ENCODE measurements at regions not wholly inside any gene's neighbourhood (a gene's known extent, or its start where the extent isn't known, plus 50 kb on each side); places are given as distances from the start of the nearest gene placed in this dataset.
A peak's percentile ranks its signal among the peaks of the same experiment; 100 is the strongest.

DNA sequence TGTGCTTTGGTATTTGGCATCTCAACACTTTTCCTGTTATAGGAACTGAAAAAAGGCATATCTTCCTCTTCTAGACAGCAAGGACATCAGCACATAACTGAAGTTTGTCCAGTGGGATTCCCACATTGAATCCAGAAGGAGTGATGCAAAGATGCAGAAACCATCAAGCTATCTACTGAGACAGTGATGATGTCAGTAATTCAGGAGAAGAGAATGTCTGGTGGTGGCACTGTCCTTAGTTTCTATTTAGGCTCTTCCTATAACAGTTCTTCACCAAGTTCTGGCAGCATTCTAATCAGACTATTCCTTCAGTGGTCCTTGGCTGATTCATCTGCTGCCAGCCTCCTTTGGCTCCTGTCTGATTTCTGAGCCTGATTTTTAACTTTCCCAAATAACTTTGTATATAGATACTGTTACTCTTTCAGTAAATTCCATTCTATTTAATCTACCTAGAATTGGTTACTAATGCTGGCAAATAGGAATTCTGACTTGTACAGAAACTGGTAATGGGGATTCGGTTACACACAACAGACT is 56.6 kb upstream of the AGPS start:
- H3K4me3 ChIP-seq, result no peak overlapping the region
- intact Hi-C loops (cut with DNase I; ENCODE audit: low total_unique reads), result loop anchor here (1.0 to 5.0 kb wide), 4 partner anchors 80 to 427 kb away; no protein-coding TSS in a partner anchor
- in situ Hi-C loops (cut with MboI; ENCODE audit: low sequenced_read_pairs in 4 of 4), result loop anchor here (5.0 to 25.0 kb wide), 9 partner anchors 79 to 429 kb away; a partner anchor contains a TSS
- TF ChIP-seq POLR2A (IDR thresholded peaks at IDR 0.05), result no peak
- TF ChIP-seq, protein P1, sequence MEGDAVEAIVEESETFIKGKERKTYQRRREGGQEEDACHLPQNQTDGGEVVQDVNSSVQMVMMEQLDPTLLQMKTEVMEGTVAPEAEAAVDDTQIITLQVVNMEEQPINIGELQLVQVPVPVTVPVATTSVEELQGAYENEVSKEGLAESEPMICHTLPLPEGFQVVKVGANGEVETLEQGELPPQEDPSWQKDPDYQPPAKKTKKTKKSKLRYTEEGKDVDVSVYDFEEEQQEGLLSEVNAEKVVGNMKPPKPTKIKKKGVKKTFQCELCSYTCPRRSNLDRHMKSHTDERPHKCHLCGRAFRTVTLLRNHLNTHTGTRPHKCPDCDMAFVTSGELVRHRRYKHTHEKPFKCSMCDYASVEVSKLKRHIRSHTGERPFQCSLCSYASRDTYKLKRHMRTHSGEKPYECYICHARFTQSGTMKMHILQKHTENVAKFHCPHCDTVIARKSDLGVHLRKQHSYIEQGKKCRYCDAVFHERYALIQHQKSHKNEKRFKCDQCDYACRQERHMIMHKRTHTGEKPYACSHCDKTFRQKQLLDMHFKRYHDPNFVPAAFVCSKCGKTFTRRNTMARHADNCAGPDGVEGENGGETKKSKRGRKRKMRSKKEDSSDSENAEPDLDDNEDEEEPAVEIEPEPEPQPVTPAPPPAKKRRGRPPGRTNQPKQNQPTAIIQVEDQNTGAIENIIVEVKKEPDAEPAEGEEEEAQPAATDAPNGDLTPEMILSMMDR (IDR thresholded peaks at IDR 0.05 in 4 of 5, conservative IDR thresholded peaks at IDR 0.05 in 1 of 5), result no peak
- H3K27me3 ChIP-seq, result no peaks in the 10 kb centered on the region
- peaks cover 7 to 13% of the 10 kb centered on the region in 2 donors for H3K4me1 ChIP-seq
- DNase-seq (no peak), ATAC-seq (no peak)
- H3K9me3 ChIP-seq, result no peaks in the 10 kb centered on the region
- H3K27ac ChIP-seq, result no peak overlapping the region
- H3K36me3 ChIP-seq, result no peaks in the 10 kb centered on the region

DNA sequence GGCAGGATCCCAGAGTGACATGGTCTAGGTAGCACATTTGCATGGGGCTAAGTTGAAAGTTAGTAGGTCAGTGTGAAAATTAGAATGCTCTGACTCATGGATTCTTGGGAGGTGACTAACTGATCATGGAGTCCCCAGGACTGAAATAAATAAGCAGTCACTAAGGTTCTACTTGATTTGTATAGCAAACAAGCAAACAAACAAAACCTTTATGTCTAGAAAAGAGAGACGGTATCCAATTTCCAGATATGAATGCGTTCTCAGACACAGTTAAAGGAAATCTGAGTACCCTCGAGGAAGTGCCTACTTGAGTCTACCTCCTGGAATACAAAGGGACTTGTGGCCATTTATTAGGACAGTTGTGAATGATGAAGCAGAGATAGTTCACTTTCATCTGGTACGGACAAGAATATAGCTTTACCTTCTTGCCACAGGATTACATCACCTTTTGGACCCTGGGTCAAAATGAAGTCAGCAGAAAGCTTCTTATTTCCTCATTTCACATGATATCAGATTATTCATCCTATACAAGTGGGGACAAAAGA is 54.3 kb upstream of the AGPS start:
- TF ChIP-seq POLR2A (IDR thresholded peaks at IDR 0.05), result no peak
- TF ChIP-seq, protein P1 (IDR thresholded peaks at IDR 0.05 in 4 of 5, conservative IDR thresholded peaks at IDR 0.05 in 1 of 5), result no peak

DNA sequence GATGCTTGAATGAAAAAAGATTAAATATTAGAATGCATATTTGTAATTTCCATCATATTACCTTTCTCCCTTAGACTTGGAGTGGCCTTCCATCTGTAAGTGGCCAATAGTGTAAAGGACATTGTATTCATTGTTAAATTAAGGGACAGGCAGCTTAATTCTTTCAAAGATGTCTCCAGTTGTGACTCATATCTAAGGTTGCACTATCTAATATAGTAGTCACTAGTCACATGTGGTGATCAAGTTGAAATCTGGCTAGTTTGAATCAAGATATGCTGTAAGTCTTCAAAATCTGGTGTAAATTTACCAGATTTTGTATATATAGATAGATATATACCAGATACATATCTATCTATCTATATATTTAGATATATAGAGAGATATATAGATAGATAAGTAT is 52.4 kb upstream of the AGPS start:
- no peak for ATAC-seq
- no peaks in the 10 kb centered on the region for H3K36me3 ChIP-seq
- peaks cover 7% of the 10 kb centered on the region in 2 donors for H3K4me1 ChIP-seq
- H3K27me3 ChIP-seq, result no peaks in the 10 kb centered on the region
- TF ChIP-seq, protein P1 (IDR thresholded peaks at IDR 0.05 in 4 of 5, conservative IDR thresholded peaks at IDR 0.05 in 1 of 5), result no peak
- TF ChIP-seq POLR2A (IDR thresholded peaks at IDR 0.05), result no peak
- no peak overlapping the region for H3K4me3 ChIP-seq
- intact Hi-C loops (cut with DNase I; ENCODE audit: low total_unique reads) (no loop called here), in situ Hi-C loops (cut with MboI; ENCODE audit: low sequenced_read_pairs in 4 of 4) (loop anchor here in 2 of 4 donors (25.0 kb wide), 2 partner anchors 272 to 397 kb away; a partner anchor contains a TSS)
- DNase-seq, result no peak
- H3K9me3 ChIP-seq, result no peaks in the 10 kb centered on the region
- no peak overlapping the region for H3K27ac ChIP-seq

More for the DNA sequence above, 54.3 kb upstream of the AGPS start:
- no peak for DNase-seq
- in situ Hi-C loops (cut with MboI; ENCODE audit: low sequenced_read_pairs in 4 of 4) (loop anchor here (5.0 to 25.0 kb wide), 9 partner anchors 77 to 427 kb away; a partner anchor contains a TSS), intact Hi-C loops (cut with DNase I; ENCODE audit: low total_unique reads) (loop anchor here (5.0 kb wide), 1 partner anchor 264 kb away; no protein-coding TSS in a partner anchor)
- no peaks in the 10 kb centered on the region for H3K27me3 ChIP-seq
- peaks cover 7% of the 10 kb centered on the region in 2 donors for H3K4me1 ChIP-seq
- H3K9me3 ChIP-seq, result no peaks in the 10 kb centered on the region
- no peaks in the 10 kb centered on the region for H3K36me3 ChIP-seq
- no peak overlapping the region for H3K4me3 ChIP-seq
- no peak overlapping the region for H3K27ac ChIP-seq
- peak; percentile 60 to 66 for ATAC-seq

DNA sequence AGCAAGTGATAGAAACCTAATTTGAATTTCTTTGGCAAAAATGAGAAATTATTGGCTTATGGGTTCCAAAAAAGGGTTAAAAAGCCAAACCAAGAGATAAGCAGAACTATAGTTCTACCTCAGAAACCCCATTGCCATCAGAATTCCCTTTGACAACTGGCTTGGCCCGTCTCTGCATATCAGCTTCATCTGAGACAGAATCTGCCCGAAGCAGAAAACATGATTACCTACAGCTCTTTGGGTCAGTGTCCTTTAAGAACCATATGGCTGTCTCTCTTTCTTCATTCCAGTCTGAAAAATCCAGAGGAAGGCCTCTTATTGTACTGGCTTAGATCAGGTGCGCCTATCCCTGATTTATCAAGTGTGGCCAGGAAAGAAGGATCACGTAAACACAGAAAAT is 49.8 kb upstream of the AGPS start:
- in situ Hi-C loops (cut with MboI; ENCODE audit: low sequenced_read_pairs in 4 of 4) (loop anchor here in 2 of 4 donors (25.0 kb wide), 2 partner anchors 270 to 395 kb away; a partner anchor contains a TSS), intact Hi-C loops (cut with DNase I; ENCODE audit: low total_unique reads) (no loop called here)
- no peak for ATAC-seq
- Histone ChIP-seq H3K4me1 (peaks cover 7% of the 10 kb centered on the region in 2 donors), H3K9me3 (no peaks in the 10 kb centered on the region), H3K36me3 (no peaks in the 10 kb centered on the region), H3K27me3 (no peaks in the 10 kb centered on the region), H3K27ac (no peak overlapping the region), H3K4me3 (no peak overlapping the region)
- no peak for DNase-seq
- TF ChIP-seq, protein P1 (IDR thresholded peaks at IDR 0.05 in 4 of 5, conservative IDR thresholded peaks at IDR 0.05 in 1 of 5), result no peak
- no peak for TF ChIP-seq POLR2A (IDR thresholded peaks at IDR 0.05)

Data from gastrocnemius medialis (tissue), 4 donors.